SKM-1 treated with dmso at 0.1 percent for 144 hours (cell line): ENCODE measurements at regions not wholly inside any gene's neighbourhood (a gene's known extent, or its start where the extent isn't known, plus 50 kb on each side); places are given as distances from the start of the nearest gene placed in this dataset.
A peak's percentile ranks its signal among the peaks of the same experiment; 100 is the strongest.

ENCODE experiments used
- DNase-seq: peaks from one replicate; lab custom pipeline; 2025; ENCODE audit not compliant: unreplicated experiment; lab: John Stamatoyannopoulos, UW

DNA sequence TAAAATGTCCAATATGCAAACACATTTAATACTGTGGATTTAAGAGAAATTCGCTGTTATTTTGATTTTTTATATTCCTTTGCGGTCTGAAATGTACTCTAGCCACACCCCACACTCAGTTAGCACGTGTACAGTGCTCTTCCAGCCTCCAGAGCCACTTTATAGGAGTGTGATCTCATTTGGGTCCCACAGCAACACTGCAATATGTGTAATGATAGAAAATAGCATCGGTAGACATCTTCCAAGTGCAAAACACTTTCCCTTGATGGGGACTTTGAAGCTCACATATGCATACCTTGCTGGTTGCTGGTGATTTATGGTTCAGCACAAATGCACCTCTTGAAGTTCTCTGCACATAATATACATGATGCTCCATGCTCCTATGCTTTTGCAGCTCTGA is 148.3 kb downstream of the GAS1 start:
- DNase-seq = no peak

- no peak for DNase-seq
Observed at GRCh38 chr9:86796666-86797065, 150.6 kb downstream of the GAS1 start.

- no peak for DNase-seq
Observed at GRCh38 chr9:86795823-86796553, 151.3 kb downstream of the GAS1 start.

GRCh38 chr9:86795047-86795442 is 152.3 kb downstream of the GAS1 start:
- DNase-seq = no peak

GRCh38 chr9:86794391-86795046 is 152.8 kb downstream of the GAS1 start:
- no peak for DNase-seq

DNA sequence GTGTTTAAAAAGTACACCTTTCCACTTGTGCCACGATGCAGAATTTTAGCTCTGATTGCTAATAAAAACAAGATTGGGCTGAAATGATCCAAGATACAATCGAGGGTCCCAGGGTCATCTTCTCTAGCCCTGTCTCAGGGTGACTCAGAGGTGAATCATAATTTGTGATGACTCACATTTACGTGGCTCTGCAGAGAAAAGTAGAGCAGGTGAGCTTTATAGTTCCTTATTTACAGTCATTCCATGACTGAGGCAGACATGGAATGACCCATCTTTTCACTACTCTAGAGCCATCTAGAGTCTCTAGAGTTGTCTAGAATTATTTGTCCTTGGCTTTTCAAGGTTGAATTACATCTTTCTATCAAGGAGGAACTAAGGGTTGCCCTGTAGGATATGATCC is 155.2 kb downstream of the GAS1 start:
- no peak for DNase-seq

- no peak for DNase-seq
Observed at GRCh38 chr9:86790805-86791204, 156.5 kb downstream of the GAS1 start.

GRCh38 chr9:86788456-86788855 is 158.8 kb downstream of the GAS1 start:
- DNase-seq = no peak

DNA sequence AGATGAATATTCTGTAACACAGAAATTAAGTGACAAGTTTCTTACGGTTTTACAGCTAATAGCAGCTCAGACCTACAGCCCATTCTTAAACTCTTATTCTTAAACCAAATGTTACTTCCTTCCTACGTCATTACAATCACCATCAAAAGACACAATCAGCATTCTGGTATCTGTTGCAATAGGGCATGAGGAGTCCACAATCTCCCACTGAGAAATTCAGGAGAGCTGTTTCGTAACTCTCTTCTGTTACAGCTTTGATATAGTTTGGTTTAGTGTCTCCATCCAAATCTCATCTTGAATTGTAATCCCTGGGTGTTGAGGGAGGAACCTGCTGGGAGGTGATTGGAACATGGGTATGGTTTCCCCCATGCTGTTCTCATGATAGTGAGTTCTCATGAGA is 163.4 kb downstream of the GAS1 start:
- DNase-seq = peak; percentile 7

DNA sequence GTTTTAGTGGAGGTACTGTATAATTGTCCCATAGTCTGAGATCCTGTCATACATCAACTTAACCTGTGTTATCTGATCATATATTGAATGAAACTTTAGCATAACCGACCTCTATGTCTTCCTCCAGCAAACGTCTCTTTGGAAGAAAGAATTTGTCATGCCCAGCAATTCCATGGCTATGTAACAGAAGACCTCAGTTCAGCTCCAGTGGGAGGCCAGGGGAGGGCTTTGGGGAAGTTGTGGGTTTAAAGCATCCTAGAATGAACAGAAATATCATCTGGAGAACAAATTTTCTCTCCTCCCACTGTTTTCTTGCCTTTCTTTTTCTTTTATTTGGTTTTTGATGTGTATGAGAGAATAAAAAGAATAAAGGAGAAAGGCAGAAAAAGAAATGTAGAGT is 164.5 kb downstream of the GAS1 start:
- DNase-seq = no peak

GRCh38 chr9:86778761-86779160 is 168.5 kb downstream of the GAS1 start:
- no peak for DNase-seq

DNA sequence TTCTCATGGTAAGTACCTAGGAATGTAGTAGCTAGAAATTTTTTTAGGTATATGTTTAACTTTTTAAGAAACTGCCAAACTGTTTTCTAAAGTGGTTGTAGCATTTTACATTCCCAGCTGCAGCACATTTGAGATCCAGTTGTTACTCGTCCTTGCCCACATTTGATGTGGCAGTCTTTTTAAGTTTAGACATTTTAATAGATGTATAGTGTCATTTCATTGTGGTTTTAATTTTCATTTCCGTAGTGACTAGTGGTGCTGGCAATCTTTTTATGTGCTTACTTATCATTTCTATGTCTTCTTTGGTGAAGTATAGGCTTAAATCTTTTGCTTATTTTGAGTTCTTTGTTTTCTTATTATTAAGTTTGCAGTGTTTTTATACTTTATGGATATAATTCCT is 171.6 kb downstream of the GAS1 start:
- DNase-seq = no peak

DNA sequence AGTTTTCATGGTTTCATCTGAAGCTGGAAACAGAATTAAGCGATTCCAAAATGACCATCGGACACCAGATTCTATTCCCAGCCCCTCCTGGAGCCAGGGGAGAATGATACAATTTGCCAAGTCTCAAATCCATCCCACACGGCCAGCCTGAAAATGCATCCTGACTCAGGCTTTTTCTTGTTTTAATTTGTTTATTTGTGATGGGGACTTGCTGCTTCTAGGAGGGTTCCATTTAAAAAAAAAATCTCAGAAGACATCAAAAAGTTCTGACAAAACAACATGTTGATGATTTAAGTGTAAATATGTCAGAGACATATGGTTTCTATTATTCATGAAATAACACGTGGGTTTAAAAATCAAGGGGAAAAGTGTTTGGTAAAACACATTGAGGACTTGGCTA is 173.2 kb downstream of the GAS1 start:
- no peak for DNase-seq

- DNase-seq = no peak
Observed at GRCh38 chr9:86773422-86773945, 173.8 kb downstream of the GAS1 start.

- no peak for DNase-seq
Observed at GRCh38 chr9:86772635-86772993, 174.7 kb downstream of the GAS1 start.

DNA sequence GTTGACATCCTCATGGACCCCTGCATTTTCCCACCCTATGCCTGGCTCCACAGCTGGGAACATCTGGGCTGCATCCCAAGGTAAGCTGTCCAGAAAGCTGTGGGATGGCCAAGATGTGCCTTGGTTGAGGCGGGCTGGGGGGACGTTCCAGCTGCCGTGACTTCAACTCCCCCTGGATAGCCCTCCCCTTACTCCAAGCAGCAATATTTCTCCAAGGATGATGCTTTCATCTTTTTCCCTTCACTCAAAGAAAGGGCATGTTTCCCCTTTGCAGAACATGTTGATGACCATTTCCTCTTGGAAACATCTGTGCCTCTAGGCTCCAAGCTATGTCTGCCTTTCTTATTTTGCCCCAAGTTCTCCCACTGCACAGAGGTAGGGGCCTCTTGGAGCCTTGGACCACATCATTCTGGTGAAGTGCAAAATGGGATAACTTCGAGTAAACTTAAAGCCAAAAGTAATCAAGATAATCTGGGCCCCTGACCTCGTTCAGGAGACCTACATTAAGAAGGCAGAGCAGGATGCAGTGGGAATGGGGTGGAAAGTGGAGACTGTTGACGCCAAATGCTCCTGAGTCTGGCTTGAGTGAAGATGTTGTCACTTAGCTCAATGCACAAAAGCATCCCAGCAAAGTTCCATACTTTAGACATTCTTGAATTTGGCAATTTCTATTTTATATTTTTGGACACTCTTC is 175.2 kb downstream of the GAS1 start:
- DNase-seq = no peak

- no peak for DNase-seq
Observed at GRCh38 chr9:86771420-86771819, 175.9 kb downstream of the GAS1 start.

DNA sequence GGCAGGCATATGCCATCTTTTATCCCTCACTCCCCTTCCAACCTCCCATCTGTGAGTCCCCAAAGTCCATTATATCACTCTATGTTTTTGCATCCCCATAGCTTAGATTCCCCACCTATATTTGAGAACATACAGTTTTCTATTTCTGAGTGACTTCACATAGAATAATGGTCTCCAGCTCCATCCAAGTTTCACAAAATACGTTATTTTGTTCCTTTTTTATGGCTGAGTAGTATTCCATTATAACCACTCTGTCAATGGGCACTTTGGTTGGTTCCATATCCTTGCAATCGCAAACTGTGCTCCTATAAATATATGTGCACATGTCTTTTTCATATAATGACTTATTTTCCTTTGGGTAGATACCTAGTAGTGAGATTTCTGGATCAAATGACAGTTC is 178.6 kb downstream of the GAS1 start:
- DNase-seq = no peak

DNA sequence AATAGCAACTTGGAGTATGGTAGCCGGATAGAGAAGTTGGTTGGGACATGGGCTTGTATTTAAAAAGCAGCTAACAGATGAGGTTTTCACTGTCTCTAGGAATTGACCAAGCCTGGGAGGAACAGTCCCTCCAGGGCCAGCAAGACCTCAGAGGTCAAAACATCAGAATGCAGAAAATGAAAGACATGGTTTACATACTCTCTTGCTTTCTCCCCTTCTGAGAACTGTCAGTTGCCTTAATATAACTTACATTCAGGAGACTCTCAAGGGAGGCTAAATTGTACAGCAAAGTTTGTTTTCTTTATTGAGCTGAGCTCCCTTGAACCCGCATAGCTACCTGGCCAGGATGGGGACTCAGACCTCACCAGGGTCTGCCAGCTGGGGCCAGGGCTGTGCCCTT is 179.3 kb downstream of the GAS1 start:
- no peak for DNase-seq

- DNase-seq = no peak
Observed at GRCh38 chr9:86767373-86767772, 179.9 kb downstream of the GAS1 start.

- peak; percentile 78 for DNase-seq
Observed at GRCh38 chr9:86766912-86767311, 180.4 kb downstream of the GAS1 start.

DNA sequence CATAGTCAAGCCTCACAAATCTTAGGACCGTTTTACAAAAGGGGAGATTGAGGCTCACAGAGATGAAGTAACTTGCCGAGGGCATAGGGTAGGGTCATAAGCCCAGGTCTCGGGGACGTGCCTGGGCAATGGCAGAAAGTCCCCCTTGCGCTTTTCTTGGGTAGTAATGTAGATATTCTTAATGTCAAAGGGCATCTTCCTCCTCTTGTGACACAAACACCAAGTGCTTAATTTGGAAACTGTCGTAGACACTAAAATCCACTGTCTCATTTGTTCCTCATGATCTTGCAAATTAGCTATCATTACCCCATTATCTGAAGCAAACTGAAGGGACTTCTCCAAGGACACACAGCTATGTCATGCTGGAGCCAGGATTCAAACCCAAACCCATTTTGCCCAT is 180.8 kb downstream of the GAS1 start:
- DNase-seq = no peak
